VCaP (cell line): ENCODE measurements at regions not wholly inside any gene's neighbourhood (a gene's known extent, or its start where the extent isn't known, plus 50 kb on each side); places are given as distances from the start of the nearest gene placed in this dataset.
"Not testable (repeated sequence)": the region's sequence is repeated elsewhere in the genome, so short reads cannot be mapped to it uniquely, and the experiment has no call there.

ENCODE experiments used
- H3K27ac ChIP-seq: fragments of 450-650 bp; 2 replicates; pipeline ENCODE4 v1.5.1; 2017
- TF ChIP-seq, protein P1 (sequence below): fragments of 450-650 bp; conservative IDR thresholded peaks from 2 replicates; pipeline ENCODE4 v1.5.1; 2017; ENCODE audit warnings: mild to moderate bottlenecking, moderate library complexity

DNA sequence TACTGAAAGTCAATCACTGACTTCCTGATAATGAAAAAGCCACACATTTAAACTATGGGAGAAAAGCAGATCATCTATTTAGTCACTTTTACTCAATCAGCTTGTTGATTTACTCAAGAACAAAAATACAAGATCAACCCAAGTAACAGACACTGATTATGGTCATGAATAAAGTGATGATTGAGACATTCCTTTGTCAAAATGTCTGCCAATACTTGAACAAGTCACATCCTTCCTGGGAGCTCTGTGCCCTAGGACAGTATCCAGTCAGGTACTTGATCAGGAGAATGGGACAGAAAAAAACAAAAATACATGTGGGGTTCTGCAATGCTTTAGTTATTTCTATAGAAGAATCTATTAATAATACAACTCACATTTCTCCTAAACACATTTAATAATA is 150.0 kb upstream of the NEBL start:
- no peak overlapping the region for H3K27ac ChIP-seq

DNA sequence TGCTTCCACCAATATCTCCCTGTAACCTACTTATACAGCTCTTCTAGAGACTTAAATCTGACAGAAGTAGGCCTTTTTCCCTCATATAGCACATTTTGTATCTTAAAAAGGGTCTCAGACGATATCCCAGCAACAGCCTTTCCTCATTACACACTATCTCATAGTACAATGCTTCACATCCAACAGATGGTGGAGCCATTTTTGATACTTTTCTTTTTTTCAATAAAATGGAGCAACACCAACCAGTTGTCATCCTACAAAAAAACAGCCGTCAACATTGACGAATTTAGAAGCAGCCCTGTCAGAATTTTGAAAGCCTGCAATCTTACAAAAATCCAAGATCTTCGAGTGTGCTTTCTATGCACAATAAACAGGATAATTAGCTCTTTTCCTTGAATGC is 145.9 kb upstream of the NEBL start:
- TF ChIP-seq, protein P1, sequence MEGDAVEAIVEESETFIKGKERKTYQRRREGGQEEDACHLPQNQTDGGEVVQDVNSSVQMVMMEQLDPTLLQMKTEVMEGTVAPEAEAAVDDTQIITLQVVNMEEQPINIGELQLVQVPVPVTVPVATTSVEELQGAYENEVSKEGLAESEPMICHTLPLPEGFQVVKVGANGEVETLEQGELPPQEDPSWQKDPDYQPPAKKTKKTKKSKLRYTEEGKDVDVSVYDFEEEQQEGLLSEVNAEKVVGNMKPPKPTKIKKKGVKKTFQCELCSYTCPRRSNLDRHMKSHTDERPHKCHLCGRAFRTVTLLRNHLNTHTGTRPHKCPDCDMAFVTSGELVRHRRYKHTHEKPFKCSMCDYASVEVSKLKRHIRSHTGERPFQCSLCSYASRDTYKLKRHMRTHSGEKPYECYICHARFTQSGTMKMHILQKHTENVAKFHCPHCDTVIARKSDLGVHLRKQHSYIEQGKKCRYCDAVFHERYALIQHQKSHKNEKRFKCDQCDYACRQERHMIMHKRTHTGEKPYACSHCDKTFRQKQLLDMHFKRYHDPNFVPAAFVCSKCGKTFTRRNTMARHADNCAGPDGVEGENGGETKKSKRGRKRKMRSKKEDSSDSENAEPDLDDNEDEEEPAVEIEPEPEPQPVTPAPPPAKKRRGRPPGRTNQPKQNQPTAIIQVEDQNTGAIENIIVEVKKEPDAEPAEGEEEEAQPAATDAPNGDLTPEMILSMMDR = no peak
- no peak overlapping the region for H3K27ac ChIP-seq

More for the DNA sequence above, 150.0 kb upstream of the NEBL start:
- TF ChIP-seq, protein P1 = no peak

DNA sequence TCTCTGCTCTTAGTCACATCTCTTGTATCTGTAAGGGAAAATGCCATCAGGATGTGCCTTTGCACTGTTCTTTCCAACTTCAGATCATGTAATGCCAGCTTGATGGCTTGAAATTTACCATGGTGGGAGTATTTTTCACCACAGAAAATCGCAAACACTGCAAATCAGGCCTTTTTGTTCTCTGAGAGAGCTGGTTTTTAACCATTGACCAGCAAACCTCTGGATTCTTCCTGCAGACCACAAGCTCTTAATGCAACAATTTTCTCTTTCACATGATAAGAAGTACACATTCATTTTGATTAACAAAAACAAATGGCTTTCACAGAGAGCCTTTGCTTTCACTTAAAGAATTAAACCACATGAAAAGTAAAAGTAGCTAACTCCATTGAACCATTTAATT is 145.4 kb upstream of the NEBL start:
- H3K27ac ChIP-seq = no peak overlapping the region
- TF ChIP-seq, protein P1 = no peak

DNA sequence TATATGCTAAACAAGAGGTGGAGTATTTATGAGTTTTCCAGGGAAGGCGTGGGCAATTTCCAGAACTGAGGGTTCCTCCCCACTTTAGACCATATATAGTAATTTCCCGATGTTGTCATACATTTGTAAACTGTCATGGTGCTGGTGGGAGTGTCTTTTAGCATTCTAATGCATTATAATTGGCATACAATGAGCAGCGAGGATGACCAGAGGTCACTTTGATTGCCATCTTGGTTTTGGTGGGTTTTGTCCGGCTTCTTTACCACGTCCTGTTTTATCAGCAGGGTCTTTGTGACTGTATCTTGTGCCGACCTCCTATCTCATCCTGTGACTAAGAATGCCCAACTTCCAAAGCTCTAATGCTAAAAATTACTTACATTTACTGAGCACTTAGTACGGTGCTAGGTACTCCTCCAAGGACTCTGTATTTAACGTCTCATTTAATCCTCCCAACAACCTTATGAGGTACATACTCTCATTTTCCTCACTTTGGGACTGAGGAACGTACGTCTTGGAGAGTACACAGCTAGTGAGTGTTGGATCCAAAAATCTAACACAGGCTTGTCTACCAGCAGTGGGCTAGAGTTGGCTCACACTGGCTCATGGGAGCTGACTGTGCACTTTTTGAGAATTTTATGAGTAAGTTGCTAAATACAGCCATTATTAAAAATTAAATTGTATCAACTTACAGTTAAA is 144.8 kb upstream of the NEBL start:
- TF ChIP-seq, protein P1 = no peak
- H3K27ac ChIP-seq = no peak overlapping the region

DNA sequence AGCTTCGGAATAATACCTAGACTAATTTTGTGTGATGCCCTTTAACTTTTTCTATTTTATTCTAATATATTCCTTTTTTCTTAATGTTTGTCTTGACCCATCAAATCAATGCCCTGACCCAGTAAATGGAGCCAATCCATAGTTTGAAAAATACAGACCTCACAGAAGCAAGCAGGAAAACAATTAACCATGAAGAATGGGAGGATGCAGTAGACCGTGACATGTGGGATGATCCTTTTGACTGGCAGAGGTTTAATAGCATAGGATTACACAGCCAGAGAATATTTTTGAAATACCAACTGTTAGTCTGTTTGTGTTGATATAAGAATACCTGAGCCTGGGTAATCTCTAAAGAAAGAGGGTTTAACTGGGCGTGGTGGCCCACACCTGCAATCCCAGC is 142.6 kb upstream of the NEBL start:
- no peak overlapping the region for H3K27ac ChIP-seq
- TF ChIP-seq, protein P1 = no peak

DNA sequence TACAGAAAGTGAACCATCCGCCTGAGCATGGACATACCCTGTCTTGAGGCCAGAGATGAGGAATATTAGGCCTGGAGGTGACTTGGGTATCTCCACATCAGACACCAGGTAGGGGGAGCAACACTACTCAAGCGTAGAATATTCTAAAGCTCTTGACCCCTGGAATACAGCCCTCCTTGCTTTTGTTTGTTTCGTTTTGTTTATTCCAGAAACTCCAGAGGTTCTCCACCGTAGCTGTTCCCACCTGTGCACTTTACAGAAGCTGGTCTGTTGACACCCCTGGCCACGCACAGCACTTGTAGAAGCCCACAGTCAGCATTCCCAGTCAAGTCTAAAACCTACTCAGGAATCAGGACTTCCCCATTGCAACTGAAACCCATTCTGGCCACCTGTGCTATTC is 139.6 kb upstream of the NEBL start:
- H3K27ac ChIP-seq = no peak overlapping the region
- TF ChIP-seq, protein P1 = no peak

DNA sequence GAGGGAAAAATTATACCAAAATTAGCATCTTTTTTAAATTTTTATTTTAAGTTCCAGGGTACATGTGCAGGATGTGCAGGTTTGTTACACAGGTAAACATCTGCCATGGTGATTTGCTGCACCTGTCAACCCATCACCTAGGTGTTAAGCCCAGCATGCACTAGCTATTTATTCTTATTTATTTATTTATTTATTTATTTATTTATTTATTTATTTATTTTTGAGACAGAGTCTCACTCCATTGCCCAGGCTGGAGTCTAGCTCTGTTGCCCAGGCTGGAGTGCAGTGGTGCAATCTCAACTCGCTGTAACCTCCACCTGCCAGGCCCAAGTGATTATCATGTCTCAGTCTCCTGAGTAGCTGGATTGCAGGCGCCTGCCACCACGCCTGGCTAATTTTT is 137.7 kb upstream of the NEBL start:
- not testable (repeated sequence) for H3K27ac ChIP-seq

DNA sequence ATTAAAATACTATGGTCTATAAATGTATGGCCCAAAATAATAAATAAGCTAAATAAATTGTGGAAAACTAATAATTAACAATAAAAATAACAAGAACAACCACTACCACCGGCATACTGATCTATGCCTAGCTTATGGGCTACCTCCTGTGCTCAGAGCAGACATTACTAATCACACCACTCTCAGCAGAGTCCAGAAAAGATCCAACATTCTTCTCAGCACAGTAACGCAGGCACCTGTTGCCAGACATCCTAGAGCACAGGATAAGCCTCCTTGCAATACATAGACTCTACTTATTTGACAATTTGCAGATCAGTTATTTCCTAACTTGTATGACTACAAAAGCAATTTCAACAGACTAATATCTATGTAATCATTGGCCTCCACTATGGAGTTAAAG is 137.1 kb upstream of the NEBL start:
- no peak overlapping the region for H3K27ac ChIP-seq
- TF ChIP-seq, protein P1 = no peak
